IPS-11a (cell line): ENCODE measurements at regions not wholly inside any gene's neighbourhood (a gene's known extent, or its start where the extent isn't known, plus 50 kb on each side); places are given as distances from the start of the nearest gene placed in this dataset.

Source experiments
- H3K4me3 ChIP-seq: one replicate; pipeline ENCODE4 v1.5.1; 2013; ENCODE audit warnings: low read depth, low read length, control low read depth

GRCh38 chr10:90575125-90575524 is 282.7 kb downstream of the HTR7 start:
- no peak overlapping the region for H3K4me3 ChIP-seq

- H3K4me3 ChIP-seq, result no peak overlapping the region
These were observed 280.3 kb downstream of the HTR7 start for GRCh38 chr10:90577569-90577968.

GRCh38 chr10:90579602-90580242 is 278.1 kb downstream of the HTR7 start:
- no peak overlapping the region for H3K4me3 ChIP-seq

- H3K4me3 ChIP-seq, result no peak overlapping the region
These were observed 274.4 kb downstream of the HTR7 start for GRCh38 chr10:90583416-90583815.

- H3K4me3 ChIP-seq, result no peak overlapping the region
These were observed 270.8 kb downstream of the HTR7 start for GRCh38 chr10:90587081-90587491.

- no peak overlapping the region for H3K4me3 ChIP-seq
These were observed 270.3 kb downstream of the HTR7 start for GRCh38 chr10:90587561-90587960.

GRCh38 chr10:90588222-90588621 is 269.6 kb downstream of the HTR7 start:
- H3K4me3 ChIP-seq, result no peak overlapping the region

GRCh38 chr10:90589825-90590224 is 268.0 kb downstream of the HTR7 start:
- no peak overlapping the region for H3K4me3 ChIP-seq

- no peak overlapping the region for H3K4me3 ChIP-seq
These were observed 266.2 kb downstream of the HTR7 start for GRCh38 chr10:90591629-90592028.

- H3K4me3 ChIP-seq, result no peak overlapping the region
These were observed 265.1 kb downstream of the HTR7 start for GRCh38 chr10:90592638-90593302.

GRCh38 chr10:90598513-90598912 is 259.3 kb downstream of the HTR7 start:
- H3K4me3 ChIP-seq, result no peak overlapping the region

- no peak overlapping the region for H3K4me3 ChIP-seq
These were observed 254.8 kb downstream of the HTR7 start for GRCh38 chr10:90602862-90603610.

- no peak overlapping the region for H3K4me3 ChIP-seq
These were observed 253.2 kb downstream of the HTR7 start for GRCh38 chr10:90604636-90605035.

- no peak overlapping the region for H3K4me3 ChIP-seq
These were observed 252.3 kb downstream of the HTR7 start for GRCh38 chr10:90605506-90605905.

- H3K4me3 ChIP-seq, result no peak overlapping the region
These were observed 245.6 kb downstream of the HTR7 start for GRCh38 chr10:90612276-90612675.

- no peak overlapping the region for H3K4me3 ChIP-seq
These were observed 243.2 kb downstream of the HTR7 start for GRCh38 chr10:90614631-90615030.

- no peak overlapping the region for H3K4me3 ChIP-seq
These were observed 236.3 kb downstream of the HTR7 start for GRCh38 chr10:90621577-90621976.

- no peak overlapping the region for H3K4me3 ChIP-seq
These were observed 222.6 kb downstream of the HTR7 start for GRCh38 chr10:90635111-90635765.

GRCh38 chr10:90640756-90641155 is 217.1 kb downstream of the HTR7 start:
- H3K4me3 ChIP-seq, result no peak overlapping the region

- H3K4me3 ChIP-seq, result no peak overlapping the region
These were observed 216.1 kb downstream of the HTR7 start for GRCh38 chr10:90641731-90642130.

- H3K4me3 ChIP-seq, result no peak overlapping the region
These were observed 215.7 kb downstream of the HTR7 start for GRCh38 chr10:90642136-90642535.

- no peak overlapping the region for H3K4me3 ChIP-seq
These were observed 215.2 kb downstream of the HTR7 start for GRCh38 chr10:90642650-90643049.
